Retinal pigment epithelial cell (primary cell): ENCODE measurements at regions not wholly inside any gene's neighbourhood (a gene's known extent, or its start where the extent isn't known, plus 50 kb on each side); places are given as distances from the start of the nearest gene placed in this dataset.
"Not testable (repeated sequence)": the region's sequence is repeated elsewhere in the genome, so short reads cannot be mapped to it uniquely, and the experiment has no call there.

Source experiments
- DNase-seq: peaks from one replicate; pipeline ENCODE4 v3.0.0-alpha.2; 2010; ENCODE audit warnings: low read depth
- H3K4me3 ChIP-seq: 2 replicates; pipeline ENCODE4 v1.5.1; 2011; ENCODE audit warnings: mild to moderate bottlenecking, low read length, control low read depth, moderate library complexity
- CTCF ChIP-seq: conservative IDR thresholded peaks from 2 replicates; pipeline ENCODE4 v1.5.1; 2011; ENCODE audit warnings: low read depth, low read length, control low read depth, inconsistent platforms

DNA sequence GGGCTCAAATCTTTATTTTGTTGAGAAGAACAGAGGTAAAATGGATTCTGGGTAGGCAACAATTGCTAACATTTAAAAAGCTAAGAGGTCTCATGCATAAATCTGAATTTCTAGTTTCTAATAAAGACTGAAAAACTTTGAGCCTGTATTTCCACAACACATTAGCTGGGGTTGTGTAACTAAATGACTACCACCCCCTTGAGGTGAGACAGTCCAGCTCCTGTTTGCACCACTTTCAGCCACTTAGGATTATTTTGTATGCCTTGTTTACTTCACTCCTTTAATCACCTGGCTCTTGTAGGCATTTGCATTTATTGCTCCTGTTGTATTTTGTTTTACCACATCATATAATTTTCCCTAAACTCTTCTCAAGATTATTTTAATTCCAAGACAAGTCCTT is 376.6 kb downstream of the PTH2R start:
- no peak for TF ChIP-seq CTCF
- no peak for DNase-seq
- H3K4me3 ChIP-seq: no peak overlapping the region

DNA sequence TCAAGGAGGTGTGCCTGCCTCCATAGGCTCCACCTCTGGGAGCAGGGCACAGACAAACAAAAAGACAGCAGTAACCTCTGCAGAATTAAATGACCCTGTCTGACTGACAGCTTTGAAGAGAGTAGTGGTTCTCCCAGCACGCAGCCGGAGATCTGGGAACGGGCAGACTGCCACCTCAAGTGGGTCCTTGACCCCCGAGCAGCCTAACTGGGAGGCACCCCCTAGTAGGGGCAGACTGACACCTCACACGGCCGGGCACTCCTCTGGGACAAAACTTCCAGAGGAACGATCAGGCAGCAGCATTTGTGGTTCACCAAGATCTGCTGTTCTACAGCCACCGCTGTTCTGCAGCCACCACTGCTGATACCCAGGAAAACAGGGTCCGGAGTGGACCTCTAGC is 378.2 kb downstream of the PTH2R start:
- DNase-seq, H3K4me3 ChIP-seq: not testable (repeated sequence)

DNA sequence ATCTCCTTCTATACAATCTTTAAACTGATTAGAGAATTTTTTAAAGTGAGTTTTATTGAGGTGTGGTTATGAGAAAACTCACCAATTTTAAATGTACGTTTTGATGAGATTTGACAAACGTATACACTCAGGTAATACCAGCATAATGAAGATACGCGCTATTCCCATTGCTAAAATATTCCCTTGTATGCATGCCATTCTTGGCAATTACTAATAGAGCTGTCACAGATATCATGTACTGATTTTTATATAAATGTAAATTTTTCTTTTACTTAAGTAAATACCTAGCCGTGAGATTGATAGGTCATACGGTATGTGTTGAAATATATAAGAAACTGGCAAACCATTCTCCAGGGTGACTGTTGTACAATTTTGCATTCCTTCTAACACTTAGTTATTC is 384.7 kb downstream of the PTH2R start:
- H3K4me3 ChIP-seq: no peak overlapping the region
- TF ChIP-seq CTCF: no peak
- no peak for DNase-seq

DNA sequence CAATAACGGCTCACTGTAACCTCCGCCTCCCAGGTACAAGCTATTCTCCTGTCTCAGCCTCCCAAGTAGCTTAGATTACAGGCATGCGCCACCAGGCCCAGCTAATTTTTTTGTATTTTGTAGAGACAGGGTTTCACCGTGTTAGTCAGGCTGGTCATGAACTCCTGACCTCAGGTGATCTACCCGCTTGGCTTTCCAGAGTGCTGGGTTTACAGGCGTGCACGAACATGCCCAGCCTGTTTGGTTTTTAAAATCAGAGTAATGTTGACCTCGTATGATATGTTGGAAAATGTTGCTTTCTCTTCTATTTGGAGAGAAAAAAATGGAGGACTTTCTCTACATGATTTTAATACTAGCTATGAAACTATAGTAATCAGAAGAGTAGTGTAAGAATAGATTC is 386.2 kb downstream of the PTH2R start:
- no peak for TF ChIP-seq CTCF
- H3K4me3 ChIP-seq: no peak overlapping the region
- DNase-seq: no peak

DNA sequence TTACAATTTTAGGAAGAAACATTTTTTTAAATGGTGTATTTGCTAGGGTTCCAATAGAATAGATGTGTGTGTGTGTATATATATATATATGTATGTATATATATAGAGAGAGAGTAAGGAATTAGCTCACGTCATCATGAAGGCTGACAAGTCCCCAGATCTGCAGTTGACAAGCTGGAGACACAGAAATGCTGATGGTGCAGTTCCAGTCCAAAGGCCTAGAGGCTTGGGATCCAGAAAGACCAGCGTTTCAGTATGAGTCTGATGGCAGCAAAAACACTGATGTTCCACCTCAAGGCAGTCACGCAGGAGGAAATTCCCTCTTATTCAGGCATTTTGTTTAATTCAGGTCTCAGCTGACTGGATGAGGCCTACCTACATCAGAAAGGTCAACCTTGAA is 386.8 kb downstream of the PTH2R start:
- H3K4me3 ChIP-seq: no peak overlapping the region
- DNase-seq: no peak
- TF ChIP-seq CTCF: no peak

DNA sequence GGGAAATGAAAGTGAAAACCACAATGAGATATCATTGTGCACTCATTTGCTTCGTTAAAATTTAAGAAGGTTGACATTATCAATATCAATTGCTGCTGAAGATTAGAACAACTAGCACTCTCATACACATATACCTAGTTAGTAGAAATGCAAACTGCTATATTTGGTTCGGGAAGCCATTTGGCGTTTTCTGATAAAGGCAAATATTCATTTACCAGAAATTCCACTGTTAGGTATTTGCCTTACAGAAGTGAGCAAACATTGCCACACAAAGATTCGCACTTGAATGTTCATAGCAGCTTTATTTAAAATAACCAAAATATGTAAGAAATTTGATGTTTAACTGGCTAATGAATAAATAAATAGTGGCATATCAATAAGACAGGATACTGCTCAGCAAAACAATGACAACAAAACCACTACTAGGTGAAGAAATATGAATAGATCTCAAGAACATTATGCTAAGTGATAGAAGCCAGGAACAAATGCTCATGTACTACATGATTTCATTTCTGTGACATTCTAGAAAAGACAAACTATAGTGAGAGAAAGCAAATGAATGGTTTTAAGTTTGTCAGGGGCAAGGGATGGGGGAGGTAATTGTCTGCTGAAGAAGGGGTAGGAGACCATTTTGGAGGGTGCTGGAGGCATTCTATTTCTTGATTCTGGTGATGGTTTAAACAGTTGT is 387.8 kb downstream of the PTH2R start:
- no peak overlapping the region for H3K4me3 ChIP-seq
- TF ChIP-seq CTCF: no peak
- DNase-seq: no peak

- H3K4me3 ChIP-seq: no peak overlapping the region
- no peak for DNase-seq
- TF ChIP-seq CTCF: no peak
Measured at GRCh38 chr2:208798698-208799097, 392.1 kb downstream of the PTH2R start.
